Putamen (tissue), 1 donor: ENCODE measurements at regions not wholly inside any gene's neighbourhood (a gene's known extent, or its start where the extent isn't known, plus 50 kb on each side); places are given as distances from the start of the nearest gene placed in this dataset.
A peak's percentile ranks its signal among the peaks of the same experiment; 100 is the strongest.
"Not testable (repeated sequence)": the region's sequence is repeated elsewhere in the genome, so short reads cannot be mapped to it uniquely, and the experiment has no call there.

Experiments used
- DNase-seq: peaks from one replicate; pipeline ENCODE4 v3.0.0-alpha.2; 2016; ENCODE audit warnings: low spot score

DNA sequence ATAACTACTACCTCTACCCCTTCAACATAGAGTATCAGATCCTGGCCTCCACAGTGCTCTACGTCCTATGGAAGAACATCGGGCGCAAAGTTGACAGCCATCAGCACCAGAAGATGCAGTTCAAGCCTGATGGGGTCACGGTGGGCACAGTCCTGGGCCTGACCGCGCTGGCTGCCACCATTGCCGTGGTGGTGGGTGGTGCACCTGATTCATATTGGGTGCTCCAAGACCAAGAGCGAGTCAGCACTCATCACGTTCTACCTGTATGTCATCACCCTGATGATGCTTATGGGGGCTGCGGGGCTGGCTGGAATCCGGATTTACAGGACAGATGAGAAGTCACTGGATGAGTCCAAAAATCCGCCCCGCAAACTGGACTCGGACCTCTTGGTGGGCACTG lies 846.4 kb downstream of the RPIA start:
- not testable (repeated sequence) for DNase-seq

DNA sequence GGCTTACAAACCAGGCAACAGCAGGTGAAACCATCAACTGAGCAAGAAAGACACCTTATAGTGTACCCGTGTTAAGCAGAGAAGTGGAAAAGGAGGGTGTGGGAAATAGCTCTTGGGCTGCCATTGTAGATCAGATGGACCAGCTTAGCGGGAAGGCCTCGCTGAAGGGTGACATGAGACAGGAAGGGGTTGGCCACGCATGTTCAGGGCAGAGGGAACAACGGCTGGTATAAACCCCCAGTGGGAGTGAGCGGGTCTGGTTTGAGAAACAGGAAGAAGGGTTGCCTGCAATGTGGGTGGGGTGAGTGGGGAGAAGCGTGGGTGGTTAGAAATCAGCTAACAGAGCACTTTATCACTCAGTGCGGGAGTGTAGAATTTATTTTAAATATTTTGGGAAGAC lies 852.6 kb downstream of the RPIA start:
- DNase-seq, result not testable (repeated sequence)

DNA sequence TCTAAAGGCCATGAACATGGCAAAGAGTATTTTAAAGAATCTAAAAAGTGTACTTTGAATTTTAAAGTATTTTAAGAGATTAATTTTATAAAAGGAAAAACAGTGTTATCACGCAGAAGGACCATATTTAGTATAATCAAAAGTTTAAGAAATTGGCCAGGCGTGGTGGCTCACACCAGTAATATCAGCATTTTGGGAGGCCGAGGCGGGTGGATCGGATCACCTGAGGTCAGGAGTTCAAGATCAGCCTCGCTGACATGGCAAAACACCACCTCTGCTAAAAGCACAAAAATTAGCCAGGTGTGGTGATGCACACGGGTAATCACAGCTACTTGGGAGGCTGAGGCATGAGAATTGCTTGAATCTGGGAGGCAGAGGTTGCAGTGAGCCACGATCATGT lies 887.7 kb downstream of the RPIA start:
- DNase-seq, result not testable (repeated sequence)

DNA sequence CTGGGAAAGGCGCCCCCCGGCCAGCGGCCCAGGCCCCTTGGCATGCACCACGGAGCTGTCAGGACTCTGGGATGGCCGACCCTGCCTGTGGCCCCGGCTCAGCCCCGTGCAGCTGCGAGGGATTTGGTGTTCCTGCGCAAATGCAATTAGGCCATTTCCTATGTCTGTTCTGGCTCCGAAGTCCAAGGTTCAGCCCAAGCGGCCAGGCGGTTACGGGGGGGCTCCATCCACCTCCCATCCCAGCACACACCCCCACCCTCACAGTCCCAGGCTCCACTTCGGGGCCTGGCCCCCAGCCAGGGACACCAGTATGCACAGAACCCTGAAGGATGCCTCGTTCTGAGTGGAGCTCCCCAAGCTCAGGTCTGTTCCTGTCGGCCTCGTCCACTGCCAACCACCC lies 891.3 kb downstream of the RPIA start:
- not testable (repeated sequence) for DNase-seq

DNA sequence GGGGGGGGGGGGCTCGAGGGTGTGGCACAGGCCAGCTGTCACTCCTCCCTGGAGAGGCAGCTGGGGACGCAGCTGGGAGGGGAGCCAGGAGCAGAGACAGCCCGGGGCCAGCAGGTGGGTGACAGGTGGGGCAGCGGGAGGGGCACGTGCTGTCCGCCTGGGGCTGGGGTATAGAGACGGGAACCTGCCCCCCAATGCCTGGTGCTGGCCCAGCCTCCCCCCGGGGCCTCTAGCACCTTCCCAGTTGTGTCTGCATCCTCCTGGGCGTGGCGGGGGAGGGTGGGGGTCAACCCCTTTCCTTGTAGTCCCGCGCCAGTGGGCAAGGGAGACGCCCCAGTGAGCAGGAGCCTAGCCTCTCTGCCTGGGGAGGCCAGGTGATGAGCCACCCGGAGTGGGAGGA lies 892.6 kb downstream of the RPIA start:
- not testable (repeated sequence) for DNase-seq

DNA sequence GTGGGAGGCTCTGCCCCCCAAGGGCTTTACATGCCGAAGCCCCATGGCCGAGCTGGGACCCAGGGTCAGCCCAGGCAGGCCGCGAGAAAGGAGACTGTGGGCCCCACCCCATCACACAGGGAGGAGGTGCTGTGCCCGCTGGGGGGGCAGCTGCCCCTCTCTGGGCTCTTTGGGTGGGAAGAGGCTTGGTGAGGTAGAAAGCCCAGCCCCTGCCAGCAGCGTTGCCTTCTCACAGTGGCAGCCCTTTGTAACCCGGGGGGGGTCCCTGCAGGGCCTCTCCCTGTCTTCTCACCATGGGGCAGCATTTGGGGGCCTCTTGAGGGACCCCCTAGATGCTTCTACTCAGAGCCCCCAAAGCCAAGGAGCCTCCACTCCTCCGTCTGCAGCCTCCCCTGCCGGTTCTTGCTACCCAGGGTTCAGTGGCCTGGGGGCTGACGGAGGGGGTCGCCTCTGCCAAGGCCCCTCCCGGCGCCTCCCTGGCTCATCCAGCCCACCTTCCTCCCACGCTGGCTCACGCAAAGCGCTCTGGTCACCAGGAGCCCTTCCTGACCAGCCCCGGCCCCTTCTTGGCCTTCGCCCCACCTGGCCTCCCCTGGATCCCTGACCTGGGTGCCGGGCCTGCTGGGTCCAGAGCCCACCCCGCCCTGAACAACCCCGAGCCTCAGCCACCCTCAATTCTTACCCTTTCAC lies 893.5 kb downstream of the RPIA start:
- not testable (repeated sequence) for DNase-seq

DNA sequence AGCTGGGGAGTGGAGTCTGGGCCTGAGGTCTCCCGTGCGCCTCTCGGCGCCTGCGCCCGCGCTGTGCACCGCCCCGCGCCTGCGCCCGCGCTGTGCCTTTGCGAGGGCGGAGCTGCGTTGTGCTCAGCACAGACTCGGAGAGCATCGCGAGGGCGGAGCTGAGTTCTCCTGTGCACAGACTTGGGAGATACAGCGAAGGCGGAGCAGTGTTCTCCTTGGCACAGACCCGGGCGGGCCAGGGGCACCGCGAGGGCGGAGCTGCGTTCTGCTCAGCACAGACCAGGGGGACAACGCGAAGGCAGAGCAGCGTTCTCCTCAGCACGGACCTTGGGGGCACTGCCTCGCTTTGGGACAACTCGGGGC lies 894.1 kb downstream of the RPIA start:
- peak; percentile 28 for DNase-seq

DNA sequence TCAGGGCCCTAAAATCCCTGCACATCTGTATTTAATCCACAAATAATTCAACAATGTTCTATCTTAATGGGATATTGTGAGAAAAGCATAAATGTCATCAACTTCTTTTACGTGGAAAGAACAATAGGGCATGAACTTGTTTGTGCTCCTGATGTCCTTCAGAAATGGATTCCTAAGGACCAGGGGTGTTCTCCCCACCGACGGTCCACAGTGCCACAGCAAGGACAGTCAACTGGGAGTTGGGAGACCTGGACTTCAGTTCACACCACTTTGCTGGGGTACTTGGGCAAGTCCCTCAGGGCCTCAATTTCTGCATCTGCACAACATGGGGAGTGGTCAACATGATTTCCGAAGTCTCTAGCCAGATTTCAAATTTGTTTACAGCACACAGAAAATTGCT lies 908.4 kb downstream of the RPIA start:
- not testable (repeated sequence) for DNase-seq

DNA sequence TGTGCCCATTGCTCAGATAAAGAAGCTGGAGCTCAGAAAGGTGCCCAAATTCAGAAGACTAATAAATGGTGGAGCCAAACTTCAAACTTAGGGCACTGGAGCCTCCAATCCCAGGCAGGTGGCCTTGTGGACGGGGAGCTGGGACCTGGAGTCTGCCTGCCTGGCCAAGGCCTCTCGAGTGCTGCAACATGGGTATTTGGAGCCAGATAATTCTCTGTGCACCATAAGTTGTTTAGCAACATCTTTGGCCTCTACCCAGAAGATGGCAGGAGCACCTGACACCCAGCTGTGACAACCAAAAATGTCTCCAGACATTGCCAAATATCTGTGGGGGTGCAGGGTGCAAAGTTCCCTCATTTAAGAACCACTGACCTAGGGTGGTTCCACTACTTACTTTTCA lies 915.0 kb downstream of the RPIA start:
- DNase-seq, result not testable (repeated sequence)

DNA sequence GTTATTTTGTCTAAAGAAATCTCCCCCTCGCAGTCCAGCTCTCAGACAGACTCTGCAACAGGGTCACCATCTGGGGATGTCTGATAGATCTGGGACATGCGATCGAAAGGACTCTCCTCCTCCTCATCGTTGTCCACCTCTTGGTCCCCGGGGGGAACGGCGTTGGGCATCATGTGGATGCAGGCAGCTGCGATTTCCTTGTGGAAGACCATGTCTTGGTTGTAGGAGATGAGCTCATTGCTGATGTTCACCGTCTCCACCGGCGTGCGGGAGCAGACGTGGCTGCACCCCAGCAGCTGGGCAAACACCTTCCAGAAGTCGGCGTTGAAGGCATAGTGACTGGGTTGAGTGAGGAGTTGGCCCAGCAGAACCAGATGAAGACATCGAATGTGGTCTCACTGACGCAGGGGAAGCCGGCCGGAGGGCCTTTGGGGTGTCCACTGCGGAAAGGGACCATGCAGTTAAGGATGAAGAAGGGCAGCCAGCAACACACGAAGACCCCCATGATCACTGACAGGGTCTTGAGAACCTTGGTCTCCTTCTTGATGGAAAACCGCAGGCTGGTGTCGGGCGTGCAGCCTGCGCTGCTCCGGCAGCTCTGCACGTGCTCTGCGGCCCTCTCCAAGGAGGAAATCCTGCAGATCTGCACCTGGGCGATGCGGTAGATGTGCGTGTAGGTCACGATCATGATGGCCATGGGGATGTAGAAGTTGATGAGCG lies 918.9 kb downstream of the RPIA start:
- not testable (repeated sequence) for DNase-seq

DNA sequence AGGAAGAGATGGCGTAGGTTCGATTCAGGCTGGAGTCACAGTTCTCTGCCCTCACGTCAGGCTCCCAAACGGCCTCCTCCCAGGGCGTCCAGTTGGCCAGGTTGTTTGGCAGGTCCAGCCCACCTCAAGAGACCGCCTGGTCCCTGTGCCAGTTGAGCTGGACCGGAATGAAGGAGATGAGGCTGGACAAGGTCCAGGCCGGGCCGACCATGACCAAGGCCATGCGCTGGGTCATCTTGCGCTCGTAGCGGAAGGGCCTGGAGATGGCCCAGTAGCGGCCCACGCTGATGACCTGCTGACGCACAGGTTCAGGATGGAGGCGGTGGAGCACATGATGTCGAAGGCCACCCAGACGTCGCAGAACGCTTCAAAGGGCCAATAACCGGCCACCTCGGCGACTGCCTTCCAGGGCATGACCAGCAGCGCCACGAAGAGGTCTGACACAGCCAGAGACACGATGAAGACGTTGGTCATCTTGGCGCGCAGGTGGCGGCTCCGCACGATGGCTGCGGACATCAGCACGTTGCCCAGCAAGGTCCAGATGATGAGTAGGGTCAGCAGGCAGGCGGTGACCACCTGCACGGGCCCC lies 919.5 kb downstream of the RPIA start:
- not testable (repeated sequence) for DNase-seq

DNA sequence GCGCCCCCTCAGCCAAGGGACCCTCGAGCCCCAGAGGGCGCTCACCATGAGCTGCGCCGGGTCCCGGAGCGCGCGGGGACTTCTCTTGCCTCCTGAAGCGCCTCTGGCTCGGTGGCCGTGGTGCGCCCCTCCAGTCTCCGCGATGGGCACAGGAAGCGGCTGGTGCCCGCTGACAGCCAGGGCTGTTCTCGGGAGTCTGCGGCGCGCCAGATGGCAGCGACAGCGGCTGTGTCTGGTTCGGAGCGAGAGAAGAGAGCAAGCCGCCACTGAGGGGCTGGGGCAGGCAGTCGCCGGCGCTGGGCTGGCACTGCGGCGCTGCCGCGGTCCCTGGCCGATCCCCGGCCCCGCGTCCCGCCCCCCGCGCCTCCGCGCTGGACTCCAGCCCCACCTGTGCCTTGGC lies 920.2 kb downstream of the RPIA start:
- not testable (repeated sequence) for DNase-seq

DNA sequence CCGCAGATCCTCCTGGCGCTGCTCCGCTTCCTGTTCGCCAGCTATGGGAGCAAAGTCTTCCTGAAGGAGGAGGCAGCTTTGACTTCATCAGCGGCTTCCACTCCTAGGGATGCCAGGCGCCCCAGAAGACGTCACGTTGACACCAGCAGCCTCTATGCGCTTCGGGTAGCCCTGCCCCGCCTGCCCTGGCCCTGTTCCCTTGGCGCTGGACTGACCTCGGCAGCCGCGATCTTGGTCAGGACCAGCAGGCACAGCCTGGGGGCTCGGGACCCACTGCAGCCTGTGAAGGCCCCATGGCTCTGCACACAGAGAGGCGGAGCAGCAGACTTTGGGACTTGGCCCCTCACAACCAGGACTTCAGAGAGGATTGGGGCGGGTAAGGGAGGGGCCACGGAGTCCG lies 957.8 kb downstream of the RPIA start:
- DNase-seq, result not testable (repeated sequence)

DNA sequence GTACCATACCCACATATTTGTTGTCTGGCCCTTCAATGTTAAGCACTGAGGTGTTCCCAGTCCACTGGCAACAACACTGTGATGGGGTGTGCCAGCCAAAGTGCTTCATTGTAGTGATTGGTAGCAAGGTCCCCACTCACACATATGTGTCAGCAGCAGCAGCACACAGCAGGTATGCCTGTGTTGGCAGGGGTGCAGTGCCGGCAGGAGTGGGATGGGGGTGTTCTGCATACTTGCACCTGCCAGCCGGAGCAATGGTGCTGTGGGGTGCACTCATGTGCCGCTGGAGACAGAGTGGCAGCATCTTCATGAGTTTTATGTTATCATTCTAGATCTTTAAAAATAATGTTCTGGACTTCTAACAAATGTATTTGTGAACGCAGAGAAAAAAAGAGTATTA lies 987.8 kb downstream of the RPIA start:
- DNase-seq, result not testable (repeated sequence)
